GM21723 (cell line): ENCODE measurements at regions not wholly inside any gene's neighbourhood (a gene's known extent, or its start where the extent isn't known, plus 50 kb on each side); places are given as distances from the start of the nearest gene placed in this dataset.
"Not testable (repeated sequence)": the region's sequence is repeated elsewhere in the genome, so short reads cannot be mapped to it uniquely, and the experiment has no call there.

ENCODE experiments used
- ATAC-seq: cut with Tn5 transposase; IDR thresholded peaks from one replicate; pipeline ENCODE4 v1.9.1; 2021; ENCODE audit warnings: mild to moderate bottlenecking, moderate library complexity; ENCODE audit not compliant: unreplicated experiment

DNA sequence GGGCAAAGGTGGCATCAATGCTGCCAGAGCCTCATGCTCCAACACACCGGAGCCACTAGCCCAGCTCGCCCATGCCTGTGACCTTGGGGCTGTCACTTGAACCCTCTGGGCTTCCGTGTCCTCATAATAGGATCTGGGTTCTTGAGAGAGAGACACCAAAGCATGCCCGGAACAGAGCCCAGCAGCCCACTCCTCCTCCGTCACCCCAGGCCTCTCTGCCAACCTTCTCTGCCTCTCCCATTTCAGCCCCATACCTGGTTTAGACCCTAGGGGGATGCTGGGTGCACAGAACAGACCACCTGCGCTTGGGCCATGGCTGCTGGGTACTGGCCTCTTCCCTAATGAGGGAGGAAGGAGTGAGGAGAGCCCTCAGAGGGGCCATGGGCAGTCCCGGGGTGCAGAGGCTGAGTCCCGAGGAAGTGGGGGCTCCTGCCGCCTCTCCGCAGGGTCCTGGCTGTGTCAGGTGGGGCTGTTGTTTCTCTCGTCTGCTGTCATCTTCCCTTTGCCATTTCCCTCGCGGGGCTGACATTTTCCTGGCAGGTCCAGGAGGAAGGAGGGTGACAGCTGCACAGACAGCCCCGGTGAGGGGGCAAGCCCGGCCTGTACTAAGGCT lies 172.4 kb upstream of the RTL1 start:
- ATAC-seq: no peak

DNA sequence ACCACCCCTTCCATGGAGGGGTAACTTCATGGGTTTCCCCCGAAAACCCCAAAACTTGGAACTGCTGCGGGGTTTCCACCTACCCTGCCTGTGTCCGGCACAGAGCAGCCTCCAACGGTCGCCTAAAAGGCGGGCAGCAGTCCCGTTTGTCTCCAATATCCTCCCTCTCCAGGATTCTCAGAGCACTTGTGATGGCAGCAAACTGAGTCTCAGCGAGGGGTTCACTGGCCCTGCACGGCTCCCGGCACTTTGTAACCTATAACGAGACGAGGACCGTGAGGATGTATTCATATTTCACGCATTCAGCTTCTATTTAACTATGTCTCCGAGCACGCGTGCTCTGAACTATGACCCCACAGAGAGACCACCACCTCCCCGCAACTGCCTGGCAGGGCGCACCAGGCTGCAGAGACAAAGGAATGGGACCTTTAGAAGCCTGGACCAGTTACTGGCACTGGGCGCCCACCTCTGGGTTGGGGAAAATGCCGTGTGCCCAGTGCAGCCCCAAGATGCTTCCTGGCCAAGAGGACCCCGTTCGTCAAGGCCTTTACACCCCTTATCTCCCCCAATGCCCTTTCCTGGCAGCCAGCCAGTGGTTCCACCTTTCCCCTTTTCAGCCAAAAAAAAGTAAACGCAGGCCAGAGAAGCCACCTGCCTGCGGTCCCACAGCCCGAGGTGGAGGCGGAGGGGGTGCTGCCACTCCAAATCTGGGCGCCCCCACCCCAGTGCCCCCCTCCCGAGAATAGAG lies 173.1 kb upstream of the RTL1 start:
- ATAC-seq: no peak

- no peak for ATAC-seq
Observed at GRCh38 chr14:101077481-101078074, 174.1 kb upstream of the RTL1 start.

GRCh38 chr14:101078170-101078891 lies 174.8 kb upstream of the RTL1 start:
- ATAC-seq: no peak

DNA sequence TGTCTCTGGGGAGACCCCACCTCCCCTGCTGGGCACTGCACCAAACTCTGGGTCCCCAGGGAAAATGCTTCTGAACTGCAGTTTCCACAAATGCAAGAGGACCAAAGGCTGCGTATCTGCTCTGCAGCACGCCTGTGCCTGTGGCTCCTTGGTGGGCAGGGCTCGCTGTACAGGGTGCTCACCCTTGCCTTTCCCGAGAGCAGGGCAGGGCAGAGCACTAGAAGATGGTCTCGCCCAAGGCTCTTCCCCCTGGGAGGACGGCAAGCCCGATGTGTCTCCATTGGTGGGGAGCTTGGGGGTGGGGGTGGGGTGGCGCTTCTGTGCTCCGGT lies 175.3 kb upstream of the RTL1 start:
- no peak for ATAC-seq

DNA sequence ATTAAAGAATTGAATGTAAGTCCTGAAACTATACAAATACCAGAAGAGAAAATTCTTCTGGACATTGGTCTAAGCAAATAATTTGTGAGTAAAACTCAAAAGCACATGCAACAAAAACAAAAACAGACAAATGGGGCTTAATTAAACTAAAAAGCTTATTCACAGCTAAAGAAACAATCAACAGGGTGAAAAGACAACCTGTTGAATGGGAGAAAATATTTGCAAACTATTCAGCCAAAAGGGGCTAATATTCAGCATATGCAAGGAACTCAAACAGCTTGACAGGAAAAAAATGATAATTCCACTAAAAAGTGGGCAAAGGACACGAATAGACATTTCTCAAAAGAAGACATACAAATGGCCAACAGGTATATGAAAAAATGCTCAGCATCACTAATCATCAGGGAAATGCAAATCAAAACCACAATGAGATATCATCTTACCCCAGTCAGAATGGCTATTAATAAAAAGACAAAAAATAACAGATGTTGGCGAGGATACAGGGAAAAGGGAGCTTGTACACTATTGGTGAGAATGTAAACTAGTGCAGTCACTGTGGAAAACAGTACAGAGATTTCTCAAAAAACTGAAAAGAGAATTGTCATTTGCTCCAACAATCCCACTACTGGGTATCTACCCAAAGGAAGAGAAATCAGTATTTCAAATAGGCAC lies 177.5 kb upstream of the RTL1 start:
- ATAC-seq: no peak

DNA sequence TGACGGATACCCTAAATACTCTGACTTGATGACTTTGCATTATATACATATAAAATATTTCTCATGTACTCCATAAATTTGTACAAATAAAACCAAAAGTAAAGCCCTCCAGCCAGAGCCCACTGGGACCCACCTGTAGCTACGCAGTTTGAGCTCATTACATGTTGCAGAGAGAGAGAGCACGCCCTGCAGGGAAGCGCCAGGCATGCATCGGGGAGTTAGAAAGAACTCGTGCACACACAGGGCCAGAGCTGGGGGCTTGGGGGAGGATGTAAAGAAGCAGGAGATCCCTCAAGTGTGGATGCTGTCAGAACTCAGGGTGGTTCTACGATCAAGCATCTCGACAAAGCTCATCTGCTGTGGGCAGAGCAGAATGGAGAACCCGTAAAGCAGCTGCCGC lies 178.5 kb upstream of the RTL1 start:
- ATAC-seq: no peak

GRCh38 chr14:101082436-101083384 lies 179.2 kb upstream of the RTL1 start:
- no peak for ATAC-seq

- ATAC-seq: no peak
Observed at GRCh38 chr14:101083564-101084435, 180.3 kb upstream of the RTL1 start.

DNA sequence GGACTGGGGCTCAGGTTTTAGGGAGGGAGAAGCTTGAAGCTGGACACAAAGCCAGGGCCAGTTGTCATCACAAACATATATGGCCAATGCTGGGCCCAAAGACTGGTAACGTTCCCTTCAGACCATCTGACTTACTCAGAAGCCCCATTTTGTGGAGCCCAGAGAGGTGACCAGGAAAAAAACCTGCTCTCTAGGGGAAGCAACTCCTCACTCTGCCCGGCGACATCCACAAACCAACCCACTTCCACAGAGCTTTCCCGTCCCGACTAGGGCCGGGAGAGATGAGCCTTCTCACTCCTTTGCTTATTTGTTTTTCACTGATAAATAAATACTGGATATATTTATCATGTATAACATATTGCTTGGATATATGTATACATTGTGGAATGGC lies 180.9 kb upstream of the RTL1 start:
- no peak for ATAC-seq

DNA sequence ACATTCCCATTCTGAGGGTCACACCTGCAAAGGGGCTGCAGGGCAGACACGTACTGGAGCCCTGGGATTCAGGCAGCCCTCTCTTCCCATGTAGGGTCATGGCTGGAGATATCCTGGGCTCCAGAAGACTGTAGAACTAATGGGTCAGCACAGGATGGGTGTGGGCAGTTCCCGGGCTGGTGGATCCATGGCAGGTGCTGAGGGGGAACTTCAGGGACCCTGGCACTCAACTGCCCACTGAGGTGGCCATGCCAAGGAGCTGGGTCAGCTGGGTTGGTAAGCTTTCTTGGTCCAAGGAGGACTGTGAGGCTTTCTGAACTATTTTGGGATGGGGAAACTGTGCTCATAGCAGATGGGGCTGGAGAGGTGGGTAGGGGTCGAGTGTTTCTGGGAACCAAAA lies 183.4 kb upstream of the RTL1 start:
- no peak for ATAC-seq

DNA sequence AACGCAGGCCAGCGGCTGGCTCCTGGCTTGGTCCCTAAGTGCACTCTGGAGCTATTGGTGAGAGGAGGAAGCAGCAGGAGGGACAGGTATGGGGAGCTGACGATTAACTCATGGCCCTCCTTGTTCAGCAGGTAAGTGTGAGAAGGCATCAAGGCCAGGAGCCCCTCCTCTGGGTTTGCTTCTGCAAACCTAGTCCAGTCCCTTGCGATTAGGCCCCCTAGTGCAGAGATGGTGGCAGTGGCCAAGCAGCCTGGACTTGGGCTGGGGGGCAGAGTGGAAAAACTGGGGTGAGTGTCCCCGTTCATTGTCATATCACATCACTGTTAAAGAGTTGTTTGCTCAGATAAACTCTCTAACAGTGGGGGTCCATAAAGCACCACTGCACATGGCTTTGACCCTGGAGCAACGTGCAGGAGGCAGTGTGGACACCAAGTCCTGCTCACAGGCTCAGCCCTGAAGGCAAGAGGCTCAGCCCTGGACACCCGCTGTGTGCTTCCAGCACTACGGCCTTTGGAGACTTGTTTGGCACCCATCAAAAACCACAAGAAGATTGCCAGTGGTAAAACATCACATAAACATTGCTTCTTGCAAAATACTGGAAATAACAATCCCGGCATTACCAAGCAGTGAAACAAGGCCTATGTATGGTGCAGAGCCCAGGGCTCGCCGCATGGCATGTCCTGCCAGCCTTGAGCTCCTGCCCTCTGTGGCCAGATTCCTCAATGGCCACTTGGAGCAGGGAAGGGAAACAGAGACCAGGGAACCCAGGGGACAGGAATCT lies 184.3 kb upstream of the RTL1 start:
- ATAC-seq: no peak

DNA sequence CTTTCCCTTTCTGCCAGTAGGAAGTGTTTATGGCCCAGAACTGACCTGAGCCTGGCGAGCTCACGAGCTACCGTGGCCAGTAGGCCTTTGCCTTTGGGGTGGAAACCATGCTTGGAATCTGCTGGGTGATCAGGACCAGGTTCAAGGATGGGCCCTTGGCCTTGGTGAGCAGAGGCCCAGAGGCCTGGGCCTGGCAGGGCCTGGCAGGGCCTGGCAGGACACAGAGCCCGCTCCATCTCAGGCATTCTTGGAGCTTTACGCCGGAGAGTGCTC lies 184.8 kb upstream of the RTL1 start:
- no peak for ATAC-seq

DNA sequence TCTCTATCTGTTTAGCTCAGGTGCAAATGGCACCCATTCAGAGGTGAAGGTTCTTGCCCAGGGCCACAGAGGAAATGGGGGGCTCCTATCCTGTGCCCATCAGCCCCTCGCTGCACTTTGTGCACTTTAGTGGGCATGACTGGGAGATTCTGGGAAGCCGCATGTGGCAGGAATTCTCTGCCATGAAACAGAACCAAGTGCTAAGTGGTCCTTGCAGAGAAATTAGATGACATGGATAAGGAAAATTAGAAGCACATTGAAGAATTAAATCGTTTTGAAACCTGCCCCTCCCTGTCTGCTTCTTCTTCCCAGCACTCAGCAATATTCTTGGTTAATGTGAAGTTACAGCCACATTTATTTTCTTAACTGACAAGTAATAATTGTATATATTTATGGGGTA lies 185.2 kb upstream of the RTL1 start:
- no peak for ATAC-seq

DNA sequence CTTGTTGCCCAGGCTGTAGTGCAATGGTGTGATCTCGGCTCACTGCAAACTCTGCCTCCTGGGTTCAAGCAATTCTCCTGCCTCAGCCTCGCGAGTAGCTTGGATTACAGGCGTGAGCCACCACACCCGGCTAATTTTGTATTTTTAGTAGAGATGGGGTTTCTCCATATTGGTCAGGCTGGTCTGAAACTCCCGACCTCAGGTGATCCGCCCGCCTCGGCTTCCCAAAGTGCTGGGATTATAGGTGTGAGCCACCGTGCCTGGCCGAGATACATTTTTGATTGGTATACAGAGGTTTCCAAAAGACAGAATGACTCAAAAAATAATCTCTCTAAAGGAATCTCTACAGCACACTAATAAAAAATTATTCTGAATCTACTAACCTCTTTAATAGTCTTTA lies 187.0 kb upstream of the RTL1 start:
- ATAC-seq: not testable (repeated sequence)

GRCh38 chr14:101090976-101091375 lies 187.5 kb upstream of the RTL1 start:
- ATAC-seq: no peak

- not testable (repeated sequence) for ATAC-seq
Observed at GRCh38 chr14:101094916-101095315, 191.4 kb upstream of the RTL1 start.

DNA sequence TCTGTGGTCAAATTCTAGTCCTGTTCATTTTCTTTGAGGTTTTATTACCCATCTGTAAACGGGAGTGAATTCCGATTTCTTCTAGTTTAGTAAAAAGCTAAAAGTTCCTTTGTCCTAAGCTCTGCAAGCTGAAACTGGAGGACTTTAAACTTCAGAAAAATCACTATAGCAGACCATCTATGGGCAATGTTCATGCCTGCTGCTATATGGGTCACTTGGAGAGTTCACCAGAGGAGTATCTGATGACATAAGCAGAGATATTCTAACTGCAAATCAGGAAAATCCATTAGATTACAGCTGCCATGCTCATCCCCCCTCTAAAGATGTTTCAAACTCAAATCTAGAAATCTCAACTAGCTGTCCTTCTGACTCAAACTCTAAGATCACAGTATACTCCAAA lies 193.0 kb upstream of the RTL1 start:
- ATAC-seq: no peak
